ENCODE measurements at regions not wholly inside any gene's neighbourhood (a gene's known extent, or its start where the extent isn't known, plus 50 kb on each side); places are given as distances from the start of the nearest gene placed in this dataset.
"Not testable (repeated sequence)": the region's sequence is repeated elsewhere in the genome, so short reads cannot be mapped to it uniquely, and the experiment has no call there.

- H3K9ac ChIP-seq (ENCODE audit: low read length); H3K4me3 ChIP-seq (ENCODE audit: low read depth in 1 of 2, low read length in 2 of 2); H3K4me1 ChIP-seq (ENCODE audit: insufficient read depth, low read length); H3K36me3 ChIP-seq (ENCODE audit: insufficient read depth, low read length); H3K9me3 ChIP-seq (ENCODE audit: low read length); H3K27ac ChIP-seq (ENCODE audit: low read depth, low read length); H3K27me3 ChIP-seq (ENCODE audit: control insufficient read depth in 1 of 2, insufficient read depth in 2 of 2, low read length in 2 of 2): not testable (repeated sequence)
Observed at GRCh38 chr4:148898139-148898538, 455.9 kb upstream of the NR3C2 start.

GRCh38 chr4:148893095-148893494 is 450.9 kb upstream of the NR3C2 start:
- Histone ChIP-seq H3K36me3 (ENCODE audit: insufficient read depth, low read length) (no peaks in the 10 kb centered on the region), H3K27ac (ENCODE audit: low read depth, low read length) (no peak overlapping the region), H3K9me3 (ENCODE audit: low read length) (no peaks in the 10 kb centered on the region), H3K27me3 (ENCODE audit: control insufficient read depth in 1 of 2, insufficient read depth in 2 of 2, low read length in 2 of 2) (no peaks in the 10 kb centered on the region), H3K4me1 (ENCODE audit: insufficient read depth, low read length) (no peaks in the 10 kb centered on the region), H3K4me3 (ENCODE audit: low read depth in 1 of 2, low read length in 2 of 2) (no peak overlapping the region), H3K9ac (ENCODE audit: low read length) (no peak overlapping the region)

- Histone ChIP-seq H3K4me3 (ENCODE audit: low read depth in 1 of 2, low read length in 2 of 2) (no peak overlapping the region), H3K4me1 (ENCODE audit: insufficient read depth, low read length) (no peaks in the 10 kb centered on the region), H3K27me3 (ENCODE audit: control insufficient read depth in 1 of 2, insufficient read depth in 2 of 2, low read length in 2 of 2) (no peaks in the 10 kb centered on the region), H3K36me3 (ENCODE audit: insufficient read depth, low read length) (no peaks in the 10 kb centered on the region), H3K27ac (ENCODE audit: low read depth, low read length) (no peak overlapping the region), H3K9me3 (ENCODE audit: low read length) (no peaks in the 10 kb centered on the region), H3K9ac (ENCODE audit: low read length) (no peak overlapping the region)
Observed at GRCh38 chr4:148883891-148884290, 441.7 kb upstream of the NR3C2 start.

GRCh38 chr4:148883435-148883834 is 441.2 kb upstream of the NR3C2 start:
- Histone ChIP-seq H3K4me1 (ENCODE audit: insufficient read depth, low read length) (no peaks in the 10 kb centered on the region), H3K9me3 (ENCODE audit: low read length) (no peaks in the 10 kb centered on the region), H3K4me3 (ENCODE audit: low read depth in 1 of 2, low read length in 2 of 2) (no peak overlapping the region), H3K9ac (ENCODE audit: low read length) (no peak overlapping the region), H3K36me3 (ENCODE audit: insufficient read depth, low read length) (no peaks in the 10 kb centered on the region), H3K27ac (ENCODE audit: low read depth, low read length) (no peak overlapping the region), H3K27me3 (ENCODE audit: control insufficient read depth in 1 of 2, insufficient read depth in 2 of 2, low read length in 2 of 2) (no peaks in the 10 kb centered on the region)

DNA sequence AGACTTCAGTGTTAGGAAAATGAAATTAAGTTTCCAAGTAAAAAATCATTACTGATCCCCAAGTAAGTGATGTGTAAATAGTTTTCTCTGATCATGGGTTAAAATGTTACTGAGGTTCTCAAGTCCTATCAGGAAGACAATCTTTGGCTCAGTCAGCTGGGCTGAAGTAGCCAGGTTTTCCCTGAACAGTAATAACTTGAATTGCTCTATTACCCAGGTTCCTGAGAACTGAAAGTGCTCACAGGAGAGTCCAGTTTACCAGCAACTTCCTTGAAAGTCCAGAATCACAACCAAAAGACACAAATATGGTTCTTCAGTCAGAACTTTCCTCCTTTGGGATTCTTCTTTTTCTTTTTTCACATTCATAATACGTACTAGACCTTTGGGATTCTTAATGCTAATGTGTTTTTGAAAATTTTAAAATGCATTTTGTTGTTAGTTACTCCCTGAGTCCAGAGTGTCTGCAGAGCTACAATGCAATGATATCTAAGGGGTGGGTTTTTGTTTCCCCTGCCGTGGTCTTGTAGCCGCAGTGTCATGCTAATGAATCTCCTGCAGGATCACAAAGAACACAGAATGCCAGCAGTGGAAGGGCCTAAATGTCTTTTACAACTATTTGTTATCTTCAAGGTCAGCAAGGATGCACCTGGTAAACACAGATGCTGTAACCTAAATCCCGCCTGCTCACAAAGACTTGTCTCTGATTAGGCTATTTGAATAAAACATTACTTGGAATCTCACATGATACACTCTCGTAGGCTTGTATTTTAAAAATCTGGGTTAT is 439.8 kb upstream of the NR3C2 start:
- no peak overlapping the region for H3K27ac ChIP-seq (ENCODE audit: low read depth, low read length)
- H3K4me1 ChIP-seq (ENCODE audit: insufficient read depth, low read length): no peaks in the 10 kb centered on the region
- H3K9me3 ChIP-seq (ENCODE audit: low read length): no peaks in the 10 kb centered on the region

GRCh38 chr4:148874331-148874730 is 432.1 kb upstream of the NR3C2 start:
- Histone ChIP-seq H3K9ac (ENCODE audit: low read length) (no peak overlapping the region), H3K9me3 (ENCODE audit: low read length) (no peaks in the 10 kb centered on the region), H3K27me3 (ENCODE audit: control insufficient read depth in 1 of 2, insufficient read depth in 2 of 2, low read length in 2 of 2) (no peaks in the 10 kb centered on the region), H3K4me1 (ENCODE audit: insufficient read depth, low read length) (no peaks in the 10 kb centered on the region), H3K36me3 (ENCODE audit: insufficient read depth, low read length) (no peaks in the 10 kb centered on the region), H3K27ac (ENCODE audit: low read depth, low read length) (no peak overlapping the region), H3K4me3 (ENCODE audit: low read depth in 1 of 2, low read length in 2 of 2) (no peak overlapping the region)

More for the DNA sequence above, 439.8 kb upstream of the NR3C2 start:
- Histone ChIP-seq H3K27me3 (ENCODE audit: control insufficient read depth in 1 of 2, insufficient read depth in 2 of 2, low read length in 2 of 2) (no peaks in the 10 kb centered on the region), H3K9ac (ENCODE audit: low read length) (no peak overlapping the region), H3K4me3 (ENCODE audit: low read depth in 1 of 2, low read length in 2 of 2) (no peak overlapping the region), H3K36me3 (ENCODE audit: insufficient read depth, low read length) (no peaks in the 10 kb centered on the region)

DNA sequence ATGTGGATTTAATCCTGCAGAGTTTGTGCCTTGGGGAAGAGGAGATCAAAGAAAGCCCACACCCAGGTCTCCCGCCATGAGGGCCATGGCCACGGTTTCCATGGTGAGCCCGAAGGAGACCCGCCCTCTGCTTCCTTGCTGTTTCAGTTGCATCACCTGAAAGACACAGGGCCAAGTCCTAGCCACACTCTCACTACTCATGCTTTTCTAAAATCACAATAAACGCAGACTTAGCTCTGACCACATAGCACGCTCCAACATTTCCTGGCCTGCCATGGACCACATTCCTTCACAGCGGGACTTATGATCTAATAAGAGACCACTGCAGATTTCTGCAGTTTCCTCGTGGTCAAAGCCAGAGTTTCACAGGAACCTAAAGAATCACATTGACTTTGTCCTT is 426.0 kb upstream of the NR3C2 start:
- no peak overlapping the region for H3K4me3 ChIP-seq (ENCODE audit: low read depth in 1 of 2, low read length in 2 of 2)
- no peak overlapping the region for H3K27ac ChIP-seq (ENCODE audit: low read depth, low read length)
- no peaks in the 10 kb centered on the region for H3K36me3 ChIP-seq (ENCODE audit: insufficient read depth, low read length)
- no peaks in the 10 kb centered on the region for H3K4me1 ChIP-seq (ENCODE audit: insufficient read depth, low read length)
- H3K9ac ChIP-seq (ENCODE audit: low read length): no peak overlapping the region
- no peaks in the 10 kb centered on the region for H3K9me3 ChIP-seq (ENCODE audit: low read length)
- H3K27me3 ChIP-seq (ENCODE audit: control insufficient read depth in 1 of 2, insufficient read depth in 2 of 2, low read length in 2 of 2): no peaks in the 10 kb centered on the region

- Histone ChIP-seq H3K27me3 (ENCODE audit: control insufficient read depth in 1 of 2, insufficient read depth in 2 of 2, low read length in 2 of 2) (no peaks in the 10 kb centered on the region), H3K36me3 (ENCODE audit: insufficient read depth, low read length) (no peaks in the 10 kb centered on the region), H3K9me3 (ENCODE audit: low read length) (no peaks in the 10 kb centered on the region)
Observed at GRCh38 chr4:148866666-148867065, 424.5 kb upstream of the NR3C2 start.

DNA sequence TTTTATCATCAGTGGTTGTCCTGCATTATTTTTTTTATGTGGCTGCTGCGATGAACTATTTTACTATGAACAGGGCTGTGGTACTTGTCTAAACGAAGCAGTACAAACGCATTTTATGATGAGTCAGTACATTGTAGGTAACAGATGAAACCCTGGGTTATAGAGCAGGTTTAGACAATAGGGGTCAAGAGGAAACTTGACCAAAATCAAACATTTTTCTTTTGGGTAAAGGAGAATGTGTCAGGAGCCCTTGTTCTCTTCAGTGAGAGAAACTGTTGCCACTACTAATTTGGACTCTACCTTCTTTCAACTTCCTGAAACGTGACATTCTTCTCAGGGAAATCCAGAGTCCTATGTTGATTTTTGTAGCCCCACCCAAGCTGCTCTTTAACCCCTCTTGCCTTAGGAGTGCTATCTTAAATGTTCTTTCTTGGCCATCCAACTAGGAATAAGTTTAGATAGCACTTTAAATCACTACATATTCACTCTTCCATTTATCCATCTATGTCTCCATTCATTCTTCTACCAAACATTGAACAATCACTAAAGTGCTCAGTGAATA is 415.8 kb upstream of the NR3C2 start:
- Histone ChIP-seq H3K9me3 (ENCODE audit: low read length) (no peaks in the 10 kb centered on the region), H3K9ac (ENCODE audit: low read length) (no peak overlapping the region), H3K4me1 (ENCODE audit: insufficient read depth, low read length) (peaks cover 15% of the 10 kb centered on the region), H3K27ac (ENCODE audit: low read depth, low read length) (peak overlapping the region; percentile 54), H3K27me3 (ENCODE audit: control insufficient read depth in 1 of 2, insufficient read depth in 2 of 2, low read length in 2 of 2) (no peaks in the 10 kb centered on the region), H3K36me3 (ENCODE audit: insufficient read depth, low read length) (no peaks in the 10 kb centered on the region), H3K4me3 (ENCODE audit: low read depth in 1 of 2, low read length in 2 of 2) (no peak overlapping the region)

More at GRCh38 chr4:148866666-148867065, 424.5 kb upstream of the NR3C2 start:
- Histone ChIP-seq H3K4me1 (ENCODE audit: insufficient read depth, low read length) (no peaks in the 10 kb centered on the region), H3K27ac (ENCODE audit: low read depth, low read length) (no peak overlapping the region), H3K4me3 (ENCODE audit: low read depth in 1 of 2, low read length in 2 of 2) (no peak overlapping the region), H3K9ac (ENCODE audit: low read length) (no peak overlapping the region)

DNA sequence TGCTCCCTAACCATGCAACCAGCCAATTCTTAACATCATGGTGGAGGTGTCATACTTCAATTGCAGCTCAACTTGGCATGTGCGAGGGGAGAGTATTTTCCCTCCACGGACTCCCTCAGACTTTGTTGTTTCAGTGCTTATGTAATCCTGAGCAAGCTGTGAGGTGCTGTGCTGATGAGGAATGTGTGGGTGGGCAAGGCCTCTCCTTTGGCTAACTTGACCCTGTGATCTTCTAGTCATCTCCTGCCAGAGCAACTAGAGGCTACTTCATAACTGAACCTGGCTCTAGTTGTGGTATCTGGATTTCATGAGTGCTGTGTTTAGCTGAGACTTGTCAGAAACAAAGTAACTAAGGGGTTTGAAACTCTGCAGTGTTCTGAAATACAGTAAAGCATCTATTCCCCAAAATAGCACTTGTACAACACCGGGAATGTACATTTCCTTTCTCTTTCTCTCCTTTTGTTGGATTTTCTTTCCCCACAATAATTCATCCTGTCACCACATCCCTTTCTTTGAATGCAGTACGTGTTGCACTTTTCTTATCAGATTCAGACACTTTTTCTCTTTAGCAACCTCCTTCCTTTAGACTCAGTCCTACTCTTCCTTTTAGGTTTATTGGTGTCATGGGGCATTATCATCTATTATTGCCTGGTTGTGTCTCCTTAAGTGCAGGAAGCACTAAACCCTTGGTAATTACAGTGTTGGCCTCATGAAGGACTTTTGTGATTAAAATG is 415.2 kb upstream of the NR3C2 start:
- Histone ChIP-seq H3K4me3 (ENCODE audit: low read depth in 1 of 2, low read length in 2 of 2) (no peak overlapping the region), H3K36me3 (ENCODE audit: insufficient read depth, low read length) (no peaks in the 10 kb centered on the region), H3K9ac (ENCODE audit: low read length) (no peak overlapping the region), H3K9me3 (ENCODE audit: low read length) (no peaks in the 10 kb centered on the region), H3K27ac (ENCODE audit: low read depth, low read length) (peak overlapping the region; percentile 54), H3K27me3 (ENCODE audit: control insufficient read depth in 1 of 2, insufficient read depth in 2 of 2, low read length in 2 of 2) (no peaks in the 10 kb centered on the region), H3K4me1 (ENCODE audit: insufficient read depth, low read length) (peaks cover 15% of the 10 kb centered on the region)

GRCh38 chr4:148854203-148854602 is 412.0 kb upstream of the NR3C2 start:
- H3K9ac ChIP-seq (ENCODE audit: low read length): no peak overlapping the region
- peaks cover 15% of the 10 kb centered on the region for H3K4me1 ChIP-seq (ENCODE audit: insufficient read depth, low read length)
- H3K27ac ChIP-seq (ENCODE audit: low read depth, low read length): no peak overlapping the region
- H3K36me3 ChIP-seq (ENCODE audit: insufficient read depth, low read length): no peaks in the 10 kb centered on the region
- H3K9me3 ChIP-seq (ENCODE audit: low read length): no peaks in the 10 kb centered on the region
- no peak overlapping the region for H3K4me3 ChIP-seq (ENCODE audit: low read depth in 1 of 2, low read length in 2 of 2)
- H3K27me3 ChIP-seq (ENCODE audit: control insufficient read depth in 1 of 2, insufficient read depth in 2 of 2, low read length in 2 of 2): no peaks in the 10 kb centered on the region

All from muscle layer of colon (tissue), 2 donors.